ENCODE measurements at regions not wholly inside any gene's neighbourhood (a gene's known extent, or its start where the extent isn't known, plus 50 kb on each side); places are given as distances from the start of the nearest gene placed in this dataset.
"Not testable (repeated sequence)": the region's sequence is repeated elsewhere in the genome, so short reads cannot be mapped to it uniquely, and the experiment has no call there.

GRCh38 chr7:48992816-48993215 lies 68.5 kb downstream of the CDC14C start:
- no peak for DNase-seq

- DNase-seq: peak; percentile 14 to 48
Observed at GRCh38 chr7:49001610-49002033, 77.3 kb downstream of the CDC14C start.

- DNase-seq: no peak
Observed at GRCh38 chr7:49010717-49011116, 86.4 kb downstream of the CDC14C start.

GRCh38 chr7:49014870-49015269 lies 90.5 kb downstream of the CDC14C start:
- DNase-seq: no peak

GRCh38 chr7:49020145-49020544 lies 95.8 kb downstream of the CDC14C start:
- DNase-seq: no peak

GRCh38 chr7:49022448-49022847 lies 98.1 kb downstream of the CDC14C start:
- DNase-seq: no peak

- DNase-seq: no peak
Observed at GRCh38 chr7:49023345-49024328, 99.3 kb downstream of the CDC14C start.

GRCh38 chr7:49030221-49030620 lies 105.9 kb downstream of the CDC14C start:
- DNase-seq: no peak

GRCh38 chr7:49033140-49033539 lies 108.8 kb downstream of the CDC14C start:
- not testable (repeated sequence) for DNase-seq

- no peak for DNase-seq
Observed at GRCh38 chr7:49037346-49038210, 113.2 kb downstream of the CDC14C start.

- no peak for DNase-seq
Observed at GRCh38 chr7:49038821-49039358, 114.5 kb downstream of the CDC14C start.

GRCh38 chr7:49060743-49061142 lies 136.4 kb downstream of the CDC14C start:
- DNase-seq: no peak

- DNase-seq: no peak
Observed at GRCh38 chr7:49074538-49074937, 150.2 kb downstream of the CDC14C start.

GRCh38 chr7:49080896-49081475 lies 156.6 kb downstream of the CDC14C start:
- DNase-seq: no peak

- DNase-seq: no peak
Observed at GRCh38 chr7:49088017-49088416, 163.7 kb downstream of the CDC14C start.

GRCh38 chr7:49089717-49090116 lies 165.4 kb downstream of the CDC14C start:
- DNase-seq: no peak

GRCh38 chr7:49091089-49091488 lies 166.7 kb downstream of the CDC14C start:
- no peak for DNase-seq

GRCh38 chr7:49091519-49091918 lies 167.2 kb downstream of the CDC14C start:
- no peak for DNase-seq

GRCh38 chr7:49093218-49093617 lies 168.9 kb downstream of the CDC14C start:
- DNase-seq: no peak

GRCh38 chr7:49094866-49095265 lies 170.5 kb downstream of the CDC14C start:
- DNase-seq: no peak

- no peak for DNase-seq
Observed at GRCh38 chr7:49099587-49100326, 175.4 kb downstream of the CDC14C start.
